ENCODE measurements at regions not wholly inside any gene's neighbourhood (a gene's known extent, or its start where the extent isn't known, plus 50 kb on each side); places are given as distances from the start of the nearest gene placed in this dataset.
"Not testable (repeated sequence)": the region's sequence is repeated elsewhere in the genome, so short reads cannot be mapped to it uniquely, and the experiment has no call there.

- DNase-seq (ENCODE audit: low spot score) = peak; percentile 98
Measured at GRCh38 chr7:41579961-41580935, 122.6 kb downstream of the INHBA start.

GRCh38 chr7:41578700-41579099, 124.2 kb downstream of the INHBA start:
- no peak for DNase-seq (ENCODE audit: low spot score)

DNA sequence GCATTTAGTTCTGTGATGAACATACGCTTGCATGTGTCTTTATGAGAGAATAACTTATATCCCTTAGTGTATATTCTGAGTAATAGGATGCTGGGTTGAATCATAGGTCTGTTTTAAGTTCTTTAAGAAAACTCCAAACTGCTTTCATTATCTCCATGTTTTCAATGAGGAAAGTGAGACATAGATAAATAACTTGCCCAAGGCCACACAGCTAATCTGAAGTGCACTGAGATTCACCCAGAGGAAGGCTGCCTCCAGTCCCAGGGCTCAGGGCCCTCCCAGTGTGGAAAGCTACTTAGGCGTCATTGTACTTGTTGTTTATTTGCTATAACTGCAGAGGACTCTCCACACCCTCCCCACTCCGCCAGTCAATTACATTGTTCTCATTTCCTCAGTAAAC, 126.7 kb downstream of the INHBA start:
- DNase-seq (ENCODE audit: low spot score) = no peak

GRCh38 chr7:41574377-41574776, 128.5 kb downstream of the INHBA start:
- DNase-seq (ENCODE audit: low spot score) = no peak

- no peak for DNase-seq (ENCODE audit: low spot score)
Measured at GRCh38 chr7:41573862-41574261, 129.0 kb downstream of the INHBA start.

DNA sequence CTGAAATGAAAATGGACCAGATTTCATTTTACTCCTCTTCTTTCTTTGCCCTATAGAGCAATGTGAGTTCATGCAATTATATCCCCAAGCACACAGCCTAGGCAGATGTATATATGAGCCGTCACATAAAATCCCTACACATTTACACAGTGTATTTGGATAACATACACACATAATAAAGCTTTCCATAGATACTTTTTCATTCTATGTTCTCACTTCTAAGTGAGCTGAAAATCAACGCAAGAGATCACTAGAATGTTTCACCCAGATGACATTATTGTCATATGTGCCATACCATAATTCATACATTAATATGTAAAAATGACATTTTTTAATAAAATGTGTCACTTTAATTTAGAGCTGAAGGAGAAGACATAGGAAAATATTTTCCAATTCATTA, 129.4 kb downstream of the INHBA start:
- DNase-seq (ENCODE audit: low spot score) = no peak

- peak; percentile 76 for DNase-seq (ENCODE audit: low spot score)
Measured at GRCh38 chr7:41573015-41573414, 129.9 kb downstream of the INHBA start.

DNA sequence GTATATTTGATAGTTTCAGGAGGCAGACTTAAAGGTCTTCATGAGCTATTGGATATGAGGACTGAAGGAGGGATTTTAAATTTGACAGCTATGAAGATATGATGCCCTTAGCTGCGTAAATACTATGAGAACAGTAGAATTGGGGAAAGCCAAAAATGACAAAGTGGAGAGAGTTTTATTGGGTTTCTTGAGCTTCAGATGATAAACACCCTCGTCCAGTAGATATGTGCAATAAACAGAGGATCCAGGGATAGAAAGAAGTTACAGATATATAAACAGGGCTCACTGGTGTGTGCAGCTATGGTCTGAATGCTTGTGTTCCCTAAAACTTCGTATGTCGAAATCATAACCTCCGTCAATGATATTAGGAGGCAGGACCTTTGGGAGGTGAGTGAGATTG, 131.3 kb downstream of the INHBA start:
- DNase-seq (ENCODE audit: low spot score) = no peak

DNA sequence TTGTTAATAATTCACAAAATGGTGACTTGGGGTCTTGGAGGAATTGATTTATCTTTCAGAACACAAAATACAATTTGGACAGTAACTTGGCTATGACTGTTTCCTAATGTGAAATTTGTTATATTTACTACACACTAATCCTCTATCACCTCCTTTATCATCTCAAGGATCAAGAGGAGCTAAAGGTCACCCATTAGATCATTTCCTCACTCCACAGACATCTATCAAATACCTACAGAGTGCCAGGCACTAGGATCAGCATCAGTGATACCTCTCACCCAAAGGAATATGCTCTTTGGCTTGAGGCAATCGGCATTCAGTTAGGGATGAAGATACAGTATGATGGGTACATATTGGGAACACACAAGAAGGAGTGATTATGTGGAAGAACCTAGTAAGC, 132.1 kb downstream of the INHBA start:
- DNase-seq (ENCODE audit: low spot score) = no peak

DNA sequence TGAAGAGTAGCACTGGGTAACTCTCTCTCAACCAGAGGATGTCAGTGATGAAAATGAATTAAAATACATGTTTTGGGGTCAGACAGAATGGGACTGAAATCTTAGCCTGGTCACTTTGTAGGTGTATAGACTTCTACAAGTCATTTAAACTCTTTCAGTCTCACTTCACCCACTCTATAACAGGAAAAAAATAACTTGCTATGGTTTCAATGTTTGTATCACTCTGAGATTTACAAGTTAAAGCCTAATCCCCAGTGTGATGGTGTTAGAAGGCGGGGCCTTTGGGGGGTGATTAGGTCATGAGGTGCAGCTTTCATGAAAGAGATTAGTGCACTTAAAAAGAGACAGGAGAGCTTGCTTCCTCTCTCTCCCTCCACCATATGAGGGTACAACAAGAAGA, 134.8 kb downstream of the INHBA start:
- DNase-seq (ENCODE audit: low spot score) = no peak

GRCh38 chr7:41567731-41568114, 135.2 kb downstream of the INHBA start:
- no peak for DNase-seq (ENCODE audit: low spot score)

- no peak for DNase-seq (ENCODE audit: low spot score)
Measured at GRCh38 chr7:41567031-41567730, 135.7 kb downstream of the INHBA start.

DNA sequence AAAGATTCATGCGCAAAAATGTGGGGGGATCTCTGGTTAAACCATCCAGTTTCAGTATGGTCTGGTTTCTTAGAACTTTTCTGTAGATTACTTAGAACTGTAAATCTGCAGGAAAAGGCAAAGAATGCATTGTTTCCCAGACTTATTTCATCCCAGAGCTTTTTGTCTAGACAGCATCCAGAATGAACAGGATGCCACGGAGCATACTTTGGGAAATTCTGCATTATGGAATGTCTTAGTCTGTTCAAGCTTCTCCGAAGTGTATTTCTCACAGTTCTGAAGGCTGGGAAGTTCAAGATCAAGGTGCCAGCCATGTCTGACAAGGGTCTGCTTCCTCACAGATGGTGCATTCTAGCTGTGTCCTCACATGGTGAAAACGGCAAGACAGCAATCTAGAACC, 136.3 kb downstream of the INHBA start:
- DNase-seq (ENCODE audit: low spot score) = no peak

- no peak for DNase-seq (ENCODE audit: low spot score)
Measured at GRCh38 chr7:41565655-41566054, 137.2 kb downstream of the INHBA start.

DNA sequence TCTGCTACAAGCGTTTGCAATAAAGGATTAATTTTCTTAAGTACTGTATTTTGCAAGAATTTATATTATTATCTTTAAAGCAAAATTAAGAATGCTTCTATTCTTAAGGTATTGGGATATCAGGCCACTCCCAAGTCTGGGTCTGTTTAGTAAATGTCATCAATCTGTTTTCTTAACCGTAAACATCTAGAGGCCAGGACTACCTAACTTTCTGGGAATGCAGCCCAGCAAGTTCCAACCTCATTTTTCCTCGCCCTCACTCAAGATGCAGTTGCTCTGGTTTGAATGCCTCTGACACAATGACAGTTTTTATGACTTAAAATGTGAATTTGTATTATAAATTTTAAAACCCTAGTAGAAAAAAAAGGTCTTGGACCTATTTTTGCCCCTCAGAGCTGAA, 143.5 kb downstream of the INHBA start:
- no peak for DNase-seq (ENCODE audit: low spot score)

- DNase-seq (ENCODE audit: low spot score) = no peak
Measured at GRCh38 chr7:41554481-41554880, 148.4 kb downstream of the INHBA start.

GRCh38 chr7:41550046-41550445, 152.8 kb downstream of the INHBA start:
- not testable (repeated sequence) for DNase-seq (ENCODE audit: low spot score)

DNA sequence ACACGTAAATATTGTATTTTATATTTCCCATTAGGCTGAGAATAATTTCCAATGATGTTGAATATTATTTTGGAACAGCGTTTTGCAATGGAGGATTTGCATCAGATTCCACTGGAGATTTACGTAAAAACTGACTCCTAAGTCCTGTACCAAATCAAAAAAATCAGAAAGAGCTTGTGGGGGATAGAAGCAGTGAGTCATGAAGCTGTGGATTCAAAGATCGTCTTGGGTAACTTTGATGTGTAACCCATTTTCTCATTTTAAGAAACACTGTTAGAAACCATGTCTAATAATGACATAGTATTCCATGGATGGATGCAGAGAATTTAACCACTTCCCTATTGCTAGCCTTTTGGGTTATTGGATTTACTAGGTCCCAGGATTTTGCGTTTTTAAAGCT, 158.6 kb downstream of the INHBA start:
- no peak for DNase-seq (ENCODE audit: low spot score)

DNA sequence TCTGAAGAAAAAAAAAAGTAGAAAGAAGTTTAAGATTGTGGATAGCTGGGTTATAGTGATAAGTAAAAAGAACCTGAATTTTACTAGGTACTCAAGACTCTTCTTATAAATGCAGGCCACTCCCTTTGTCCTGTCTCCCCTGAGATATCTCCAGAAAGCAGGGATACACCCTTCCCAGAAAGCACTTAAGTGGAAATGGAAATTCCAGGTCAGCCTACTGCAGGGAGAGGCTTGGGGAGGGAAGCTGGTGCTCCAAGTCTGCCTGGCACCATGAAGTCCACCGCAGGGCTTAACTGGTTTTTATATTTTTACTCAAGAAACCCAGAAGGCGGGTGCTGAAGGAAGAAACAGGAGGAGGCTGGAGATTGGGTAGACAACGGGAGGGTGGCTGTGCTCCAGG, 162.3 kb downstream of the INHBA start:
- DNase-seq (ENCODE audit: low spot score) = no peak

- DNase-seq (ENCODE audit: low spot score) = no peak
Measured at GRCh38 chr7:41538810-41539724, 163.8 kb downstream of the INHBA start.

GRCh38 chr7:41536873-41537665, 165.8 kb downstream of the INHBA start:
- no peak for DNase-seq (ENCODE audit: low spot score)

Data from A172 (cell line).